ENCODE measurements at regions not wholly inside any gene's neighbourhood (a gene's known extent, or its start where the extent isn't known, plus 50 kb on each side); places are given as distances from the start of the nearest gene placed in this dataset.

DNA sequence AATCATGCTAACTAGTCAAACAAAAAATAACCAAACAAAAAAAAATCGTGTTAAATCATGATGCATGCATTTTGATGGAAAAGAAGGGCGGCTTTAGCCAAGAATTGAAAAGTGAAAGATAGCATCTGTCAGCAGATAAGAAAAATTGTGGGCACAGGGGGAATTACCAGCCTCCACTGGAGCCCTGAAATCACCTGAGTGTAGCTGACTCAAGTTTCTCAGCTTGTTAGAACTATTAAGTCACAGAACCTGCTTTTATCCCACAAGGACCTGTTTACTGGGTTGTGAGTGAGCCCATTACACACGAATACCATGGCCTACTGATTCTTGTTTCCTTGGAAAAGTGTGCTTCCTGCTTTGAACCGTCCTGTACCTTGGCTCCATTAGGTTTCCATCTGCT, 85.2 kb downstream of the COX18 start:
- H3K9me3 ChIP-seq (replicated peaks; ENCODE audit: control insufficient read depth, insufficient read depth, low read depth, low read length) = no peaks in the 10 kb centered on the region
- H3K9ac ChIP-seq (ENCODE audit: insufficient read depth in 1 of 2, low read depth in 2 of 2, low read length in 2 of 2) = no peak overlapping the region
- no peaks in the 10 kb centered on the region for H3K4me1 ChIP-seq (replicated peaks in 1 of 2; ENCODE audit: control insufficient read depth in 2 of 2, insufficient read depth in 2 of 2, low read length in 2 of 2)
- WGBS (ENCODE audit: insufficient coverage, low coverage, missing lambda C conversion rate) = 0% methylated on average over 4 of the region's 4 CpGs
- in situ Hi-C loops (cut with MboI) (no loop called here), intact Hi-C loops (cut with micrococcal nuclease) (no loop called here)
- no peaks in the 10 kb centered on the region for H3K79me2 ChIP-seq (ENCODE audit: control insufficient read depth, insufficient read depth, low read length)
- H3K36me3 ChIP-seq (ENCODE audit: control insufficient read depth, insufficient read depth, low read length) = no peaks in the 10 kb centered on the region
- ChIA-PET CTCF (ENCODE audit: low intra/inter-chr PET ratio) (no interaction called here), POLR2A (interaction anchor here (1.5 kb wide), 1 partner anchor 9 kb away, joined by 4 read pairs; no protein-coding TSS in a partner anchor)
- FAIRE-seq = no peak
- H3K27ac ChIP-seq (ENCODE audit: extremely low read depth, low read depth, low read length) = no peak overlapping the region
- H3K4me3 ChIP-seq = no peak overlapping the region
- H3K4me2 ChIP-seq (ENCODE audit: insufficient read depth, low read length) = no peak overlapping the region
- TF ChIP-seq HEY1 (CRISPR knock-in tag; IDR thresholded peaks at IDR 0.05; ENCODE audit: borderline replicate concordance) (no peak), PCBP1 (IDR thresholded peaks at IDR 0.05; ENCODE audit: low read depth, low read length, poor library complexity, severe bottlenecking) (no peak), KAT8 (IDR thresholded peaks at IDR 0.05; ENCODE audit: low read depth) (no peak), SOX6 (IDR thresholded peaks at IDR 0.05) (no peak), ZNF347 (CRISPR knock-in tag; IDR thresholded peaks at IDR 0.05; ENCODE audit: low read depth) (no peak)
- BruUV-seq (replicated peaks) = no TSS peak
- no peak for ATAC-seq
- H3K9me1 ChIP-seq (ENCODE audit: control insufficient read depth, insufficient read depth, low read length) = no peaks in the 10 kb centered on the region
- peaks cover 0 to 5% of the 10 kb centered on the region in 2 experiments; a peak in 2 of 5 replicates for H3K27me3 ChIP-seq (ENCODE audit: control insufficient read depth in 2 of 2, insufficient read depth in 2 of 2, low read length in 2 of 2)
- no peaks in the 10 kb centered on the region for H4K20me1 ChIP-seq (replicated peaks; ENCODE audit: control insufficient read depth, insufficient read depth, low read length)
- DNase-seq (ENCODE audit: extremely low read depth in 1 of 4, low spot score in 3 of 4) = no peak
- H2AFZ ChIP-seq (ENCODE audit: low read depth, low read length) = no peak overlapping the region

DNA sequence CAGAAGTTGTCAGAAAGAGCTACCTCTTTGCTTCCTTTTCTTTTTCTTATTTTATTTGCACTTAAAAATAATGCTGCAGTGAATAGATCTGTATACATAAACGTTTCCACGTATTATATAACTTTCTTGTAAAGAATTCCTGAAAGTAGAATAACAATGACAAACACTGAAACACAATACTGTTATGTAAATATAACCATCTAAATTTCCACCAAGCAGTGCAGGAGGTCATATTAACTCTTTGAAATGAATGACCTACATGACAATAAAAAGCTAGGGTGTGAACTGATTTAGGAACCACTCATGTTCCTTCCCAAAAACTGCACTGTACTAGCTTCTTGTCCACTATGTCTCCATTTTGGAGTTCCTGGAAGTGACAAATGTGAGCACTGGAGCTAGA, 85.8 kb downstream of the COX18 start:
- Histone ChIP-seq H3K36me3 (ENCODE audit: control insufficient read depth, insufficient read depth, low read length) (no peaks in the 10 kb centered on the region), H2AFZ (ENCODE audit: low read depth, low read length) (no peak overlapping the region), H3K27ac (ENCODE audit: extremely low read depth, low read depth, low read length) (no peak overlapping the region), H3K79me2 (ENCODE audit: control insufficient read depth, insufficient read depth, low read length) (no peaks in the 10 kb centered on the region), H3K4me1 (replicated peaks in 1 of 2; ENCODE audit: control insufficient read depth in 2 of 2, insufficient read depth in 2 of 2, low read length in 2 of 2) (no peaks in the 10 kb centered on the region), H3K4me2 (ENCODE audit: insufficient read depth, low read length) (no peak overlapping the region), H3K4me3 (no peak overlapping the region), H3K27me3 (ENCODE audit: control insufficient read depth in 2 of 2, insufficient read depth in 2 of 2, low read length in 2 of 2) (peaks cover 0 to 5% of the 10 kb centered on the region in 2 experiments; a peak in 2 of 5 replicates), H3K9ac (ENCODE audit: insufficient read depth in 1 of 2, low read depth in 2 of 2, low read length in 2 of 2) (no peak overlapping the region), H3K9me1 (ENCODE audit: control insufficient read depth, insufficient read depth, low read length) (no peaks in the 10 kb centered on the region), H4K20me1 (replicated peaks; ENCODE audit: control insufficient read depth, insufficient read depth, low read length) (no peaks in the 10 kb centered on the region), H3K9me3 (replicated peaks; ENCODE audit: control insufficient read depth, insufficient read depth, low read depth, low read length) (no peaks in the 10 kb centered on the region)
- FAIRE-seq = no peak
- no peak for DNase-seq (ENCODE audit: extremely low read depth in 1 of 4, low spot score in 3 of 4)
- BruUV-seq (replicated peaks) = no TSS peak
- ChIA-PET POLR2A (interaction anchor here (1.5 kb wide), 1 partner anchor 9 kb away, joined by 4 read pairs; no protein-coding TSS in a partner anchor), CTCF (ENCODE audit: low intra/inter-chr PET ratio) (interaction anchor here (0.6 kb wide), 1 partner anchor 384 kb away, joined by 3 read pairs; no protein-coding TSS in a partner anchor)
- no peak for ATAC-seq
- 0% methylated on average over 2 of the region's 2 CpGs for WGBS (ENCODE audit: insufficient coverage, low coverage, missing lambda C conversion rate)
- intact Hi-C loops (cut with micrococcal nuclease) = no loop called here
- in situ Hi-C loops (cut with MboI) = no loop called here
- TF ChIP-seq NR2C1 (IDR thresholded peaks at IDR 0.05) (no peak), NR2C1 (tag; IDR thresholded peaks at IDR 0.05) (no peak), PHB2 (IDR thresholded peaks at IDR 0.05; ENCODE audit: low read depth) (no peak)
- TF ChIP-seq, protein P1, sequence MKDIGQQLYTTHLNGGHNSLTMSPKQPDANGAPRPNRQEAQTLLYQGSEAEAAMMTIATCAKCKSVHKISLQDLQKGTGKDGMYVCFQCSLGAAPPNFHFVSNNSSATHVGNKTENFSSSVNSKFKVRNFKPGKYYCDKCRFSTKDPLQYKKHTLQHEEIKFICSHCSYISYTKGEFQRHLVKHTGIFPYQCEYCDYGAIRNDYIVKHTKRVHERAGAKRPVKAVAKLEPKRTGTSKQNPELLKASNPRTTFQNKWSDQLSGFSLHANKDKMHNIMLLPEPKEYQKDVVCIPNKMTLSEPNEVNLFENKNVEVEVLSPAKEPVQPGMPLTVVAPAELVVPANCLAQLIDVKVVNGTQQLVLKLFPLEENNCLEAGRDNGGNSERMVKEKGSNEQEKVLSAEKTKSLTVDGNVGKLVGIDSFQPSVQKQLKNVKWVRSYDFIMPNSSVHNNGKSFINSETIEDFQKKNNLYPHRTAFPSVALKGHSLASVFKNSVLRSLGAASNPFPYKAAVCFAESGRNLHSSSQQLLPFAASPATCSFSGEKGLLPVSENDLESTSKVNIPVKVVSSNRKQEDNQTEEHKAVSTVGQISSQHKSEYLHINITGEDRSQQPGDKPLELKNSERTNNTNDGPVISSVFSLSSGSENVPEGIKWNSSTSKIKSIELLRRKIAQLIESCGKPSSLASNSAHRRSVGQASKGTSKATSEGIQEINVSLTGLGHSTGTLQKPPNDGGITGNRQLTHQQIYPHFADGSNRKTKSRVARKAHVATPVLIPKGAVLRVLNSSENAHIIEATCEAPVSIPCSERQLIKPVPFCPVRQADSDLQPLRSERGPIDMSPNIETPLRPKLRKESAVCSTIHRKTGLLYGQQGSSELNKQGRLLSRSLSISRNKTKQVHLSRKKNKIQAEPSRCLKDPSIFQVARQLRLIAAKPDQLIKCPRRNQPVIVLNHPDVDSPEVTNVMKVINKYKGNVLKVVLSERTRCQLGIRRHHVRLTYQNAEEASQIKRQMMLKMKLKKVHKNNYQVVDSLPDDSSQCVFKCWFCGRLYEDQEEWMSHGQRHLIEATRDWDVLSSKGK (CRISPR knock-in tag; IDR thresholded peaks at IDR 0.05) = no peak
- TF ChIP-seq, protein P2, sequence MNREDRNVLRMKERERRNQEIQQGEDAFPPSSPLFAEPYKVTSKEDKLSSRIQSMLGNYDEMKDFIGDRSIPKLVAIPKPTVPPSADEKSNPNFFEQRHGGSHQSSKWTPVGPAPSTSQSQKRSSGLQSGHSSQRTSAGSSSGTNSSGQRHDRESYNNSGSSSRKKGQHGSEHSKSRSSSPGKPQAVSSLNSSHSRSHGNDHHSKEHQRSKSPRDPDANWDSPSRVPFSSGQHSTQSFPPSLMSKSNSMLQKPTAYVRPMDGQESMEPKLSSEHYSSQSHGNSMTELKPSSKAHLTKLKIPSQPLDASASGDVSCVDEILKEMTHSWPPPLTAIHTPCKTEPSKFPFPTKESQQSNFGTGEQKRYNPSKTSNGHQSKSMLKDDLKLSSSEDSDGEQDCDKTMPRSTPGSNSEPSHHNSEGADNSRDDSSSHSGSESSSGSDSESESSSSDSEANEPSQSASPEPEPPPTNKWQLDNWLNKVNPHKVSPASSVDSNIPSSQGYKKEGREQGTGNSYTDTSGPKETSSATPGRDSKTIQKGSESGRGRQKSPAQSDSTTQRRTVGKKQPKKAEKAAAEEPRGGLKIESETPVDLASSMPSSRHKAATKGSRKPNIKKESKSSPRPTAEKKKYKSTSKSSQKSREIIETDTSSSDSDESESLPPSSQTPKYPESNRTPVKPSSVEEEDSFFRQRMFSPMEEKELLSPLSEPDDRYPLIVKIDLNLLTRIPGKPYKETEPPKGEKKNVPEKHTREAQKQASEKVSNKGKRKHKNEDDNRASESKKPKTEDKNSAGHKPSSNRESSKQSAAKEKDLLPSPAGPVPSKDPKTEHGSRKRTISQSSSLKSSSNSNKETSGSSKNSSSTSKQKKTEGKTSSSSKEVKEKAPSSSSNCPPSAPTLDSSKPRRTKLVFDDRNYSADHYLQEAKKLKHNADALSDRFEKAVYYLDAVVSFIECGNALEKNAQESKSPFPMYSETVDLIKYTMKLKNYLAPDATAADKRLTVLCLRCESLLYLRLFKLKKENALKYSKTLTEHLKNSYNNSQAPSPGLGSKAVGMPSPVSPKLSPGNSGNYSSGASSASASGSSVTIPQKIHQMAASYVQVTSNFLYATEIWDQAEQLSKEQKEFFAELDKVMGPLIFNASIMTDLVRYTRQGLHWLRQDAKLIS (CRISPR knock-in tag; IDR thresholded peaks at IDR 0.05) = no peak
